Memory B cell (primary cell): ENCODE measurements at regions not wholly inside any gene's neighbourhood (a gene's known extent, or its start where the extent isn't known, plus 50 kb on each side); places are given as distances from the start of the nearest gene placed in this dataset.
"Not testable (repeated sequence)": the region's sequence is repeated elsewhere in the genome, so short reads cannot be mapped to it uniquely, and the experiment has no call there.

Experiments
- ATAC-seq: fragments of 150-1000 bp; cut with Tn5 transposase; 2 replicates; pipeline ENCODE4 v1.10.0; 2021; ENCODE audit warnings: low read depth, mild to moderate bottlenecking, moderate library complexity
- DNase-seq, 2 donors: peaks; one replicate each; pipeline ENCODE4 v3.0.0; 2022; ENCODE audit warnings: low spot score in 2 of 2
- H3K27ac Mint-ChIP-seq: one replicate; pipeline ENCODE4 v1.8.0; 2022; ENCODE audit warnings: mild to moderate bottlenecking, moderate library complexity, mixed read lengths
- H3K27me3 Mint-ChIP-seq: one replicate; pipeline ENCODE4 v1.8.0; 2022; ENCODE audit warnings: mixed read lengths
- H3K36me3 Mint-ChIP-seq: one replicate; pipeline ENCODE4 v1.8.0; 2022; ENCODE audit warnings: mild to moderate bottlenecking, mixed read lengths
- H3K4me1 Mint-ChIP-seq: one replicate; pipeline ENCODE4 v1.8.0; 2022; ENCODE audit warnings: mixed read lengths
- H3K4me3 Mint-ChIP-seq: one replicate; pipeline ENCODE4 v1.8.0; 2022; ENCODE audit warnings: mild to moderate bottlenecking, moderate library complexity, mixed read lengths
- H3K9me3 Mint-ChIP-seq: one replicate; pipeline ENCODE4 v1.8.0; 2022; ENCODE audit warnings: mixed read lengths

- Mint-ChIP-seq H3K36me3 (no peaks in the 10 kb centered on the region), H3K9me3 (peaks cover 3% of the 10 kb centered on the region), H3K27ac (no peak overlapping the region), H3K4me1 (no peaks in the 10 kb centered on the region), H3K4me3 (no peak overlapping the region), H3K27me3 (no peaks in the 10 kb centered on the region)
- ATAC-seq (no peak), DNase-seq (no peak)
Observed at GRCh38 chr3:82498186-82498585, 736.7 kb upstream of the GBE1 start.

GRCh38 chr3:82496890-82497560 lies 735.6 kb upstream of the GBE1 start:
- DNase-seq (no peak), ATAC-seq (no peak)
- no peaks in the 10 kb centered on the region for H3K36me3 Mint-ChIP-seq
- peaks cover 1% of the 10 kb centered on the region for H3K9me3 Mint-ChIP-seq
- no peaks in the 10 kb centered on the region for H3K27me3 Mint-ChIP-seq
- no peak overlapping the region for H3K4me3 Mint-ChIP-seq
- no peaks in the 10 kb centered on the region for H3K4me1 Mint-ChIP-seq
- H3K27ac Mint-ChIP-seq, result no peak overlapping the region

- Mint-ChIP-seq H3K27me3 (no peaks in the 10 kb centered on the region), H3K9me3 (peaks cover under 1% of the 10 kb centered on the region), H3K4me1 (no peaks in the 10 kb centered on the region), H3K27ac (no peak overlapping the region), H3K4me3 (no peak overlapping the region), H3K36me3 (no peaks in the 10 kb centered on the region)
- no peak for ATAC-seq
- no peak for DNase-seq
Observed at GRCh38 chr3:82495655-82496054, 734.2 kb upstream of the GBE1 start.

GRCh38 chr3:82494977-82495489 lies 733.6 kb upstream of the GBE1 start:
- Mint-ChIP-seq H3K27me3 (no peaks in the 10 kb centered on the region), H3K36me3 (no peaks in the 10 kb centered on the region), H3K4me3 (no peak overlapping the region), H3K27ac (no peak overlapping the region), H3K9me3 (no peaks in the 10 kb centered on the region), H3K4me1 (no peaks in the 10 kb centered on the region)
- DNase-seq, result no peak
- ATAC-seq, result no peak

- no peak overlapping the region for H3K4me3 Mint-ChIP-seq
- no peak for ATAC-seq
- no peaks in the 10 kb centered on the region for H3K27me3 Mint-ChIP-seq
- H3K9me3 Mint-ChIP-seq, result no peaks in the 10 kb centered on the region
- no peaks in the 10 kb centered on the region for H3K4me1 Mint-ChIP-seq
- H3K36me3 Mint-ChIP-seq, result no peaks in the 10 kb centered on the region
- H3K27ac Mint-ChIP-seq, result no peak overlapping the region
- DNase-seq, result no peak
Observed at GRCh38 chr3:82493858-82494257, 732.4 kb upstream of the GBE1 start.

GRCh38 chr3:82475306-82475705 lies 713.9 kb upstream of the GBE1 start:
- no peak overlapping the region for H3K27ac Mint-ChIP-seq
- H3K9me3 Mint-ChIP-seq, result no peaks in the 10 kb centered on the region
- no peaks in the 10 kb centered on the region for H3K36me3 Mint-ChIP-seq
- H3K4me3 Mint-ChIP-seq, result no peak overlapping the region
- H3K27me3 Mint-ChIP-seq, result no peaks in the 10 kb centered on the region
- ATAC-seq (no peak), DNase-seq (no peak)
- no peaks in the 10 kb centered on the region for H3K4me1 Mint-ChIP-seq

- no peaks in the 10 kb centered on the region for H3K27me3 Mint-ChIP-seq
- H3K4me3 Mint-ChIP-seq, result no peak overlapping the region
- no peaks in the 10 kb centered on the region for H3K36me3 Mint-ChIP-seq
- DNase-seq (no peak), ATAC-seq (no peak)
- no peaks in the 10 kb centered on the region for H3K9me3 Mint-ChIP-seq
- H3K27ac Mint-ChIP-seq, result no peak overlapping the region
- no peaks in the 10 kb centered on the region for H3K4me1 Mint-ChIP-seq
Observed at GRCh38 chr3:82474711-82475110, 713.3 kb upstream of the GBE1 start.

- no peak for DNase-seq
- H3K27ac Mint-ChIP-seq, result no peak overlapping the region
- no peaks in the 10 kb centered on the region for H3K9me3 Mint-ChIP-seq
Observed at GRCh38 chr3:82473864-82474541, 712.6 kb upstream of the GBE1 start.

GRCh38 chr3:82467051-82467450 lies 705.6 kb upstream of the GBE1 start:
- Mint-ChIP-seq H3K36me3 (no peaks in the 10 kb centered on the region), H3K9me3 (peaks cover 1% of the 10 kb centered on the region), H3K4me3 (no peak overlapping the region), H3K27me3 (no peaks in the 10 kb centered on the region), H3K27ac (no peak overlapping the region), H3K4me1 (no peaks in the 10 kb centered on the region)
- no peak for DNase-seq
- ATAC-seq, result no peak

More at GRCh38 chr3:82473864-82474541, 712.6 kb upstream of the GBE1 start:
- ATAC-seq, result no peak
- Mint-ChIP-seq H3K36me3 (no peaks in the 10 kb centered on the region), H3K27me3 (no peaks in the 10 kb centered on the region), H3K4me3 (no peak overlapping the region), H3K4me1 (no peaks in the 10 kb centered on the region)

GRCh38 chr3:82462977-82463376 lies 701.5 kb upstream of the GBE1 start:
- ATAC-seq (no peak), DNase-seq (no peak)
- peaks cover 3% of the 10 kb centered on the region for H3K9me3 Mint-ChIP-seq
- H3K36me3 Mint-ChIP-seq, result no peaks in the 10 kb centered on the region
- H3K4me1 Mint-ChIP-seq, result no peaks in the 10 kb centered on the region
- no peak overlapping the region for H3K27ac Mint-ChIP-seq
- no peaks in the 10 kb centered on the region for H3K27me3 Mint-ChIP-seq
- no peak overlapping the region for H3K4me3 Mint-ChIP-seq

- DNase-seq, result no peak
- no peak overlapping the region for H3K27ac Mint-ChIP-seq
- H3K4me3 Mint-ChIP-seq, result no peak overlapping the region
- H3K9me3 Mint-ChIP-seq, result peaks cover 3% of the 10 kb centered on the region
- H3K36me3 Mint-ChIP-seq, result no peaks in the 10 kb centered on the region
- ATAC-seq, result no peak
- H3K4me1 Mint-ChIP-seq, result no peaks in the 10 kb centered on the region
- no peaks in the 10 kb centered on the region for H3K27me3 Mint-ChIP-seq
Observed at GRCh38 chr3:82461049-82461889, 699.8 kb upstream of the GBE1 start.

- Mint-ChIP-seq H3K27ac (no peak overlapping the region), H3K27me3 (no peaks in the 10 kb centered on the region)
Observed at GRCh38 chr3:82448320-82448719, 686.9 kb upstream of the GBE1 start.

GRCh38 chr3:82428821-82429220 lies 667.4 kb upstream of the GBE1 start:
- H3K4me1 Mint-ChIP-seq, H3K36me3 Mint-ChIP-seq, H3K27ac Mint-ChIP-seq, H3K27me3 Mint-ChIP-seq, ATAC-seq, H3K4me3 Mint-ChIP-seq, DNase-seq, H3K9me3 Mint-ChIP-seq: not testable (repeated sequence)

More at GRCh38 chr3:82448320-82448719, 686.9 kb upstream of the GBE1 start:
- ATAC-seq (no peak), DNase-seq (no peak)
- no peaks in the 10 kb centered on the region for H3K4me1 Mint-ChIP-seq
- peaks cover 10% of the 10 kb centered on the region for H3K9me3 Mint-ChIP-seq
- H3K36me3 Mint-ChIP-seq, result no peaks in the 10 kb centered on the region
- H3K4me3 Mint-ChIP-seq, result no peak overlapping the region

- Mint-ChIP-seq H3K27ac (no peak overlapping the region), H3K27me3 (no peaks in the 10 kb centered on the region), H3K4me3 (no peak overlapping the region), H3K4me1 (no peaks in the 10 kb centered on the region), H3K36me3 (no peaks in the 10 kb centered on the region), H3K9me3 (peaks cover 1% of the 10 kb centered on the region)
- DNase-seq (no peak), ATAC-seq (no peak)
Observed at GRCh38 chr3:82424031-82424339, 662.5 kb upstream of the GBE1 start.
